ENCODE measurements at regions not wholly inside any gene's neighbourhood (a gene's known extent, or its start where the extent isn't known, plus 50 kb on each side); places are given as distances from the start of the nearest gene placed in this dataset.

GRCh38 chr12:131491916-131492490 is 218.9 kb upstream of the SFSWAP start:
- Histone ChIP-seq H3K79me2 (ENCODE audit: control insufficient read depth, insufficient read depth, low read length, unreplicated experiment) (no peaks in the 10 kb centered on the region), H3K4me3 (ENCODE audit: low read depth, low read length) (no peak overlapping the region), H3K4me1 (ENCODE audit: control insufficient read depth, insufficient read depth, low read length, unreplicated experiment) (no peaks in the 10 kb centered on the region)

GRCh38 chr12:131493068-131493826 is 217.6 kb upstream of the SFSWAP start:
- Histone ChIP-seq H3K27me3 (ENCODE audit: insufficient read depth, low read length) (no peaks in the 10 kb centered on the region), H3K27ac (ENCODE audit: low read depth, low read length) (no peak overlapping the region), H3K4me3 (ENCODE audit: low read depth, low read length) (no peak overlapping the region), H3K4me1 (ENCODE audit: control insufficient read depth, insufficient read depth, low read length, unreplicated experiment) (no peaks in the 10 kb centered on the region), H3K79me2 (ENCODE audit: control insufficient read depth, insufficient read depth, low read length, unreplicated experiment) (no peaks in the 10 kb centered on the region), H2AFZ (ENCODE audit: low read length, unreplicated experiment) (no peak overlapping the region), H3K36me3 (ENCODE audit: insufficient read depth, low read length) (no peaks in the 10 kb centered on the region)

More at GRCh38 chr12:131491916-131492490, 218.9 kb upstream of the SFSWAP start:
- Histone ChIP-seq H3K27me3 (ENCODE audit: insufficient read depth, low read length) (no peaks in the 10 kb centered on the region), H3K27ac (ENCODE audit: low read depth, low read length) (no peak overlapping the region), H3K36me3 (ENCODE audit: insufficient read depth, low read length) (no peaks in the 10 kb centered on the region), H2AFZ (ENCODE audit: low read length, unreplicated experiment) (no peak overlapping the region)

GRCh38 chr12:131494216-131494615 is 216.7 kb upstream of the SFSWAP start:
- Histone ChIP-seq H3K27me3 (ENCODE audit: insufficient read depth, low read length) (no peaks in the 10 kb centered on the region), H2AFZ (ENCODE audit: low read length, unreplicated experiment) (no peak overlapping the region), H3K4me3 (ENCODE audit: low read depth, low read length) (no peak overlapping the region), H3K4me1 (ENCODE audit: control insufficient read depth, insufficient read depth, low read length, unreplicated experiment) (no peaks in the 10 kb centered on the region), H3K36me3 (ENCODE audit: insufficient read depth, low read length) (no peaks in the 10 kb centered on the region), H3K27ac (ENCODE audit: low read depth, low read length) (no peak overlapping the region), H3K79me2 (ENCODE audit: control insufficient read depth, insufficient read depth, low read length, unreplicated experiment) (no peaks in the 10 kb centered on the region)

GRCh38 chr12:131494741-131495524 is 216.0 kb upstream of the SFSWAP start:
- no peaks in the 10 kb centered on the region for H3K27me3 ChIP-seq (ENCODE audit: insufficient read depth, low read length)
- no peak overlapping the region for H2AFZ ChIP-seq (ENCODE audit: low read length, unreplicated experiment)
- no peaks in the 10 kb centered on the region for H3K36me3 ChIP-seq (ENCODE audit: insufficient read depth, low read length)
- no peaks in the 10 kb centered on the region for H3K79me2 ChIP-seq (ENCODE audit: control insufficient read depth, insufficient read depth, low read length, unreplicated experiment)
- no peak overlapping the region for H3K4me3 ChIP-seq (ENCODE audit: low read depth, low read length)
- no peaks in the 10 kb centered on the region for H3K4me1 ChIP-seq (ENCODE audit: control insufficient read depth, insufficient read depth, low read length, unreplicated experiment)
- H3K27ac ChIP-seq (ENCODE audit: low read depth, low read length): no peak overlapping the region

GRCh38 chr12:131497966-131498365 is 212.9 kb upstream of the SFSWAP start:
- Histone ChIP-seq H3K27me3 (ENCODE audit: insufficient read depth, low read length) (no peaks in the 10 kb centered on the region), H3K36me3 (ENCODE audit: insufficient read depth, low read length) (no peaks in the 10 kb centered on the region), H2AFZ (ENCODE audit: low read length, unreplicated experiment) (no peak overlapping the region), H3K27ac (ENCODE audit: low read depth, low read length) (no peak overlapping the region), H3K4me1 (ENCODE audit: control insufficient read depth, insufficient read depth, low read length, unreplicated experiment) (no peaks in the 10 kb centered on the region), H3K79me2 (ENCODE audit: control insufficient read depth, insufficient read depth, low read length, unreplicated experiment) (no peaks in the 10 kb centered on the region), H3K4me3 (ENCODE audit: low read depth, low read length) (no peak overlapping the region)

- Histone ChIP-seq H3K27me3 (ENCODE audit: insufficient read depth, low read length) (no peaks in the 10 kb centered on the region), H3K79me2 (ENCODE audit: control insufficient read depth, insufficient read depth, low read length, unreplicated experiment) (no peaks in the 10 kb centered on the region), H2AFZ (ENCODE audit: low read length, unreplicated experiment) (no peak overlapping the region), H3K4me3 (ENCODE audit: low read depth, low read length) (no peak overlapping the region), H3K4me1 (ENCODE audit: control insufficient read depth, insufficient read depth, low read length, unreplicated experiment) (no peaks in the 10 kb centered on the region), H3K27ac (ENCODE audit: low read depth, low read length) (no peak overlapping the region), H3K36me3 (ENCODE audit: insufficient read depth, low read length) (no peaks in the 10 kb centered on the region)
Measured at GRCh38 chr12:131499160-131499863, 211.6 kb upstream of the SFSWAP start.

- no peak overlapping the region for H3K27ac ChIP-seq (ENCODE audit: low read depth, low read length)
- no peaks in the 10 kb centered on the region for H3K79me2 ChIP-seq (ENCODE audit: control insufficient read depth, insufficient read depth, low read length, unreplicated experiment)
- H3K36me3 ChIP-seq (ENCODE audit: insufficient read depth, low read length): no peaks in the 10 kb centered on the region
Measured at GRCh38 chr12:131499864-131500190, 211.1 kb upstream of the SFSWAP start.

GRCh38 chr12:131500564-131500963 is 210.3 kb upstream of the SFSWAP start:
- no peaks in the 10 kb centered on the region for H3K27me3 ChIP-seq (ENCODE audit: insufficient read depth, low read length)
- H3K36me3 ChIP-seq (ENCODE audit: insufficient read depth, low read length): no peaks in the 10 kb centered on the region
- H3K4me1 ChIP-seq (ENCODE audit: control insufficient read depth, insufficient read depth, low read length, unreplicated experiment): no peaks in the 10 kb centered on the region
- no peak overlapping the region for H3K27ac ChIP-seq (ENCODE audit: low read depth, low read length)
- H3K4me3 ChIP-seq (ENCODE audit: low read depth, low read length): no peak overlapping the region
- H2AFZ ChIP-seq (ENCODE audit: low read length, unreplicated experiment): no peak overlapping the region
- no peaks in the 10 kb centered on the region for H3K79me2 ChIP-seq (ENCODE audit: control insufficient read depth, insufficient read depth, low read length, unreplicated experiment)

More at GRCh38 chr12:131499864-131500190, 211.1 kb upstream of the SFSWAP start:
- Histone ChIP-seq H2AFZ (ENCODE audit: low read length, unreplicated experiment) (no peak overlapping the region), H3K4me3 (ENCODE audit: low read depth, low read length) (no peak overlapping the region), H3K27me3 (ENCODE audit: insufficient read depth, low read length) (no peaks in the 10 kb centered on the region), H3K4me1 (ENCODE audit: control insufficient read depth, insufficient read depth, low read length, unreplicated experiment) (no peaks in the 10 kb centered on the region)

- H3K79me2 ChIP-seq (ENCODE audit: control insufficient read depth, insufficient read depth, low read length, unreplicated experiment): no peaks in the 10 kb centered on the region
- no peak overlapping the region for H2AFZ ChIP-seq (ENCODE audit: low read length, unreplicated experiment)
- no peak overlapping the region for H3K4me3 ChIP-seq (ENCODE audit: low read depth, low read length)
- no peaks in the 10 kb centered on the region for H3K36me3 ChIP-seq (ENCODE audit: insufficient read depth, low read length)
- H3K27me3 ChIP-seq (ENCODE audit: insufficient read depth, low read length): no peaks in the 10 kb centered on the region
- H3K27ac ChIP-seq (ENCODE audit: low read depth, low read length): no peak overlapping the region
- H3K4me1 ChIP-seq (ENCODE audit: control insufficient read depth, insufficient read depth, low read length, unreplicated experiment): no peaks in the 10 kb centered on the region
Measured at GRCh38 chr12:131505561-131505960, 205.3 kb upstream of the SFSWAP start.

- H3K79me2 ChIP-seq (ENCODE audit: control insufficient read depth, insufficient read depth, low read length, unreplicated experiment): no peaks in the 10 kb centered on the region
Measured at GRCh38 chr12:131506426-131506825, 204.5 kb upstream of the SFSWAP start.

More at GRCh38 chr12:131506426-131506825, 204.5 kb upstream of the SFSWAP start:
- Histone ChIP-seq H3K36me3 (ENCODE audit: insufficient read depth, low read length) (no peaks in the 10 kb centered on the region), H3K27me3 (ENCODE audit: insufficient read depth, low read length) (no peaks in the 10 kb centered on the region), H3K4me3 (ENCODE audit: low read depth, low read length) (no peak overlapping the region), H2AFZ (ENCODE audit: low read length, unreplicated experiment) (no peak overlapping the region), H3K4me1 (ENCODE audit: control insufficient read depth, insufficient read depth, low read length, unreplicated experiment) (no peaks in the 10 kb centered on the region), H3K27ac (ENCODE audit: low read depth, low read length) (no peak overlapping the region)

All from ACC112 (cell line).